SU-DHL-6 (cell line): ENCODE measurements at regions not wholly inside any gene's neighbourhood (a gene's known extent, or its start where the extent isn't known, plus 50 kb on each side); places are given as distances from the start of the nearest gene placed in this dataset.

Experiments used
- EZH2phosphoT487 ChIP-seq: fragments of 200-600 bp; sonication (generic), shearing (Covaris generic); conservative IDR thresholded peaks from 2 replicates; pipeline ENCODE4 v1.6.1; 2018; ENCODE audit warnings: mild to moderate bottlenecking, antibody characterized with exemption, low read length, moderate library complexity, mixed read lengths
- TF ChIP-seq, protein P1 (sequence below): fragments of 200-600 bp; sonication (generic); IDR thresholded peaks from one replicate; pipeline ENCODE4 v1.5.1; 2017; ENCODE audit warnings: antibody characterized with exemption, mild to moderate bottlenecking, low read length, moderate library complexity; ENCODE audit not compliant: insufficient read depth, poor library complexity, severe bottlenecking

DNA sequence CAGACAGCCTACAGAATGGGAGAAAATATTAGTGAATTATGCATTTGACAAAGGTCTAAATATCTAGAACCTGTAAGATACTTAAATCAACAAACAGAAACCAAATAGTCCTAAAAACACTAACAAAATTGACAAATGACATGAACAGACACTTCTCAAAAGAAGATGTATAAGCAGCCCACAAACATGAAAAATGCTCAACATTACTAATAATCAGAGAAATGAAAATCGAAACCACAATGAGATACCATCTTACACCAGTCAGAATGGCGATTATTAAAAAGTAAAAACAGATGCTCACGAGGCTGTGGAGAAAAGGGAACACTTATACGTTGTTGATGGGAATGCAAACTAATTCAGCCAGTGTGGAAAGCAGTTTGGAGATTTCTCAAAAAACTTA lies 1186.8 kb downstream of the DTWD2 start:
- no peak for TF ChIP-seq EZH2phosphoT487
- TF ChIP-seq, protein P1, sequence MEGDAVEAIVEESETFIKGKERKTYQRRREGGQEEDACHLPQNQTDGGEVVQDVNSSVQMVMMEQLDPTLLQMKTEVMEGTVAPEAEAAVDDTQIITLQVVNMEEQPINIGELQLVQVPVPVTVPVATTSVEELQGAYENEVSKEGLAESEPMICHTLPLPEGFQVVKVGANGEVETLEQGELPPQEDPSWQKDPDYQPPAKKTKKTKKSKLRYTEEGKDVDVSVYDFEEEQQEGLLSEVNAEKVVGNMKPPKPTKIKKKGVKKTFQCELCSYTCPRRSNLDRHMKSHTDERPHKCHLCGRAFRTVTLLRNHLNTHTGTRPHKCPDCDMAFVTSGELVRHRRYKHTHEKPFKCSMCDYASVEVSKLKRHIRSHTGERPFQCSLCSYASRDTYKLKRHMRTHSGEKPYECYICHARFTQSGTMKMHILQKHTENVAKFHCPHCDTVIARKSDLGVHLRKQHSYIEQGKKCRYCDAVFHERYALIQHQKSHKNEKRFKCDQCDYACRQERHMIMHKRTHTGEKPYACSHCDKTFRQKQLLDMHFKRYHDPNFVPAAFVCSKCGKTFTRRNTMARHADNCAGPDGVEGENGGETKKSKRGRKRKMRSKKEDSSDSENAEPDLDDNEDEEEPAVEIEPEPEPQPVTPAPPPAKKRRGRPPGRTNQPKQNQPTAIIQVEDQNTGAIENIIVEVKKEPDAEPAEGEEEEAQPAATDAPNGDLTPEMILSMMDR = no peak
